GM21423 (cell line): ENCODE measurements at regions not wholly inside any gene's neighbourhood (a gene's known extent, or its start where the extent isn't known, plus 50 kb on each side); places are given as distances from the start of the nearest gene placed in this dataset.

Experiments
- ATAC-seq: cut with Tn5 transposase; IDR thresholded peaks from one replicate; pipeline ENCODE4 v1.9.1; 2021; ENCODE audit warnings: mild to moderate bottlenecking, moderate library complexity; ENCODE audit not compliant: unreplicated experiment

GRCh38 chr10:61319386-61320256, 133.6 kb downstream of the TMEM26 start:
- ATAC-seq = no peak

- ATAC-seq = no peak
These were observed 134.8 kb downstream of the TMEM26 start for GRCh38 chr10:61318429-61318828.

GRCh38 chr10:61317706-61318105, 135.5 kb downstream of the TMEM26 start:
- no peak for ATAC-seq

GRCh38 chr10:61316676-61317265, 136.4 kb downstream of the TMEM26 start:
- ATAC-seq = no peak

- ATAC-seq = no peak
These were observed 138.9 kb downstream of the TMEM26 start for GRCh38 chr10:61314273-61314672.

GRCh38 chr10:61313460-61313859, 139.7 kb downstream of the TMEM26 start:
- no peak for ATAC-seq

- no peak for ATAC-seq
These were observed 148.4 kb downstream of the TMEM26 start for GRCh38 chr10:61304746-61305145.

GRCh38 chr10:61302124-61302523, 151.1 kb downstream of the TMEM26 start:
- no peak for ATAC-seq

GRCh38 chr10:61301575-61301974, 151.6 kb downstream of the TMEM26 start:
- ATAC-seq = no peak

GRCh38 chr10:61299841-61300240, 153.3 kb downstream of the TMEM26 start:
- no peak for ATAC-seq

- ATAC-seq = no peak
These were observed 154.0 kb downstream of the TMEM26 start for GRCh38 chr10:61299156-61299555.

- ATAC-seq = no peak
These were observed 155.0 kb downstream of the TMEM26 start for GRCh38 chr10:61298194-61298593.

- ATAC-seq = no peak
These were observed 157.0 kb downstream of the TMEM26 start for GRCh38 chr10:61296161-61296560.

- no peak for ATAC-seq
These were observed 159.1 kb downstream of the TMEM26 start for GRCh38 chr10:61294131-61294530.

- no peak for ATAC-seq
These were observed 163.4 kb downstream of the TMEM26 start for GRCh38 chr10:61289813-61290212.

GRCh38 chr10:61286686-61287085, 166.5 kb downstream of the TMEM26 start:
- ATAC-seq = peak; percentile 100

- no peak for ATAC-seq
These were observed 167.4 kb downstream of the TMEM26 start for GRCh38 chr10:61285749-61286148.

- no peak for ATAC-seq
These were observed 168.8 kb downstream of the TMEM26 start for GRCh38 chr10:61284222-61284890.

GRCh38 chr10:61283481-61284221, 169.5 kb downstream of the TMEM26 start:
- ATAC-seq = no peak

- ATAC-seq = no peak
These were observed 170.1 kb downstream of the TMEM26 start for GRCh38 chr10:61283066-61283465.

GRCh38 chr10:61280303-61280702, 172.9 kb downstream of the TMEM26 start:
- no peak for ATAC-seq
